Panc1 (cell line): ENCODE measurements at regions not wholly inside any gene's neighbourhood (a gene's known extent, or its start where the extent isn't known, plus 50 kb on each side); places are given as distances from the start of the nearest gene placed in this dataset.

Experiments used
- ATAC-seq: fragments of 200-7000 bp; cut with Tn5 transposase; 2 replicates; pipeline ENCODE4 v1.9.1; 2020; ENCODE audit warnings: mild to moderate bottlenecking, moderate library complexity
- BruUV-seq: library from RNA; stranded (reverse); fragments of 400-500 nt; replicated peaks from 2 replicates; lab custom pipeline; 2021; lab: Mats Ljungman, UMichigan
- CTCF ChIA-PET: fragments of 300-600 bp; sonication (Branson Sonifier 250); formaldehyde crosslinking; loops from one replicate; lab custom pipeline; 2022; ENCODE audit warnings: antibody characterized with exemption; lab: Charles Lee
- POLR2A ChIA-PET: fragments of 300-600 bp; sonication (Branson Sonifier 250); formaldehyde crosslinking; loops from one replicate; lab custom pipeline; 2022; ENCODE audit warnings: antibody characterized with exemption; lab: Charles Lee
- DNase-seq: peaks from one replicate; pipeline ENCODE4 v3.0.0-alpha.2; 2010; ENCODE audit warnings: low read depth, low spot score
- H3K27ac ChIP-seq: 2 replicates; pipeline ENCODE4 v1.5.1; 2011; ENCODE audit warnings: mild to moderate bottlenecking, low read length, inconsistent platforms
- H3K27me3 ChIP-seq: fragments of 200-500 bp; sonication (Bioruptor generic); 2 replicates; pipeline ENCODE4 v1.6.0; 2014; ENCODE audit warnings: low read length, inconsistent platforms; ENCODE audit not compliant: control insufficient read depth, insufficient read depth
- H3K36me3 ChIP-seq: fragments of 200-500 bp; sonication (Bioruptor generic); 2 replicates; pipeline ENCODE4 v1.5.1; 2014; ENCODE audit warnings: inconsistent platforms, mild to moderate bottlenecking, low read length, moderate library complexity; ENCODE audit not compliant: control insufficient read depth, insufficient read depth
- H3K4me1 ChIP-seq: 2 replicates; pipeline ENCODE4 v1.5.1; 2011; ENCODE audit warnings: inconsistent platforms, mild to moderate bottlenecking, low read length, moderate library complexity; ENCODE audit not compliant: control insufficient read depth, insufficient read depth
- H3K4me3 ChIP-seq, 2 experiments: 2 replicates each; pipeline ENCODE4 v1.5.1; 2011 to 2012; ENCODE audit warnings: low read depth in 2 of 2, low read length in 2 of 2, mild to moderate bottlenecking in 2 of 2, inconsistent platforms in 1 of 2, moderate library complexity in 1 of 2
- H3K9me3 ChIP-seq: fragments of 200-500 bp; sonication (Bioruptor generic); 2 replicates; pipeline ENCODE4 v1.5.1; 2014; ENCODE audit warnings: low read depth, mild to moderate bottlenecking, inconsistent platforms, low read length, moderate library complexity; ENCODE audit not compliant: control insufficient read depth, insufficient read depth
- POLR2AphosphoS5 ChIP-seq: IDR thresholded peaks from 2 replicates; pipeline ENCODE4 v1.6.1; 2012; ENCODE audit warnings: mild to moderate bottlenecking, low read depth, low read length, moderate library complexity
- SIN3A ChIP-seq: IDR thresholded peaks from 2 replicates; pipeline ENCODE4 v1.6.1; 2012; ENCODE audit warnings: low read depth, mild to moderate bottlenecking, low read length, moderate library complexity, borderline replicate concordance; ENCODE audit not compliant: insufficient read depth
- TCF7L2 ChIP-seq: IDR thresholded peaks from 2 replicates; pipeline ENCODE4 v1.6.1; 2011; ENCODE audit warnings: mild to moderate bottlenecking, low read depth, low read length, inconsistent platforms
- in situ Hi-C: cut with HindIII; loops from 2 replicates; pipeline ENCODE4 v1.10.0; 2016; ENCODE audit warnings: low sequenced_read_pairs, low pct_unique_long_range_greater_than_20kb
- intact Hi-C: fragments of 100-400 bp; cut with micrococcal nuclease; formaldehyde crosslinking; loops from one replicate; pipeline ENCODE4 v1.10.0; 2022; ENCODE audit not compliant: unreplicated experiment
- TF ChIP-seq, protein P1 (sequence below): fragments of 450-650 bp; IDR thresholded peaks from 2 replicates; pipeline ENCODE4 v1.5.1; 2017; ENCODE audit warnings: mild to moderate bottlenecking
- TF ChIP-seq, protein P2 (sequence below), 2 experiments: IDR thresholded peaks; 2 replicates each; pipeline ENCODE4 v1.6.1; 2011 to 2012; ENCODE audit warnings: low read depth in 2 of 2, control low read depth in 1 of 2, low read length in 1 of 2, mild to moderate bottlenecking in 1 of 2, moderate library complexity in 1 of 2; ENCODE audit not compliant: insufficient read depth in 1 of 2

DNA sequence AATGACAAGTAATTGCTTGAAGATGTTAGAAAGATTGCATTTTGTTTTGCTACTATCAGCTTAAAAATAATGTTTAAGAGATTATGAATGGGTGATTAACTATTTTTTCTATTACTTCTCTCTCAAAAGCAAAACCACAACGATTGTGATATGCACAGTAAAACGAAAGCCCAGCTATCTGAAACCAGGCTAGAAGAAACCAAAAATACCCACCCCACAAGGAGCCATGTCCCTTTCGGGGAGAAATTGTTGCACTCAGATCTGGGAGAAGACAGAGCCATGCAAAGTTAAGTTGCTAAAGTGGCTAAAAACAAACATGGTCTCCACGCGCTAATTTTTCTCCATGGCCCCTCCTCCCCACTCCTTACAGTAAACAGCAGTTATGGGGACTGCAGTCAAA, 173.6 kb downstream of the RPS24 start:
- in situ Hi-C loops = no loop called here
- CTCF ChIA-PET = no interaction called here
- no peak for ATAC-seq

DNA sequence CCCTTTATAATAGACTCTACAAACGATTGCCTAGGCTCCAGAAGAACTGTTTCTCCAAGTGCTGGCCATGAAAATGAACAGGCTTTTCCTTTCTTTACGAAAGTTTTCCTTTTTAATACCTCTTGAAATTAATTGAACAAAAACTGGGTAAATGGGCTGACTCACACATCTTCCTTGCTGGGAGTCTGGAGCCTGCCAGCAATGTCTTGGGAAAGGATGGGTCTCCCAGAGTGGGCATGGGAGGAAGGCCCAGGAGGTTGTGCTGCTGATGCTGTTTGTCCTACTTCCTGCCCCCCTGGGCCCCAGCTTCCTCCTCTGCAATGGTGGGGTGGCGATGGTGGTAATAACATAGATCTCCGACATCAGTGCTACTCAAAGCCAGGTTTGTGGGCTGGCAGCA, 174.1 kb downstream of the RPS24 start:
- in situ Hi-C loops (no loop called here), intact Hi-C loops (no loop called here)
- Histone ChIP-seq H3K9me3 (no peaks in the 10 kb centered on the region), H3K4me3 (no peak overlapping the region), H3K4me1 (no peaks in the 10 kb centered on the region), H3K36me3 (no peaks in the 10 kb centered on the region), H3K27ac (no peak overlapping the region), H3K27me3 (peaks cover 2% of the 10 kb centered on the region; the same call in 1 of the 2 replicates)
- POLR2A ChIA-PET = no interaction called here
- DNase-seq (no peak), ATAC-seq (no peak)
- no TSS peak for BruUV-seq
- TF ChIP-seq TCF7L2 (no peak), POLR2AphosphoS5 (no peak), SIN3A (no peak)
- TF ChIP-seq, protein P1, sequence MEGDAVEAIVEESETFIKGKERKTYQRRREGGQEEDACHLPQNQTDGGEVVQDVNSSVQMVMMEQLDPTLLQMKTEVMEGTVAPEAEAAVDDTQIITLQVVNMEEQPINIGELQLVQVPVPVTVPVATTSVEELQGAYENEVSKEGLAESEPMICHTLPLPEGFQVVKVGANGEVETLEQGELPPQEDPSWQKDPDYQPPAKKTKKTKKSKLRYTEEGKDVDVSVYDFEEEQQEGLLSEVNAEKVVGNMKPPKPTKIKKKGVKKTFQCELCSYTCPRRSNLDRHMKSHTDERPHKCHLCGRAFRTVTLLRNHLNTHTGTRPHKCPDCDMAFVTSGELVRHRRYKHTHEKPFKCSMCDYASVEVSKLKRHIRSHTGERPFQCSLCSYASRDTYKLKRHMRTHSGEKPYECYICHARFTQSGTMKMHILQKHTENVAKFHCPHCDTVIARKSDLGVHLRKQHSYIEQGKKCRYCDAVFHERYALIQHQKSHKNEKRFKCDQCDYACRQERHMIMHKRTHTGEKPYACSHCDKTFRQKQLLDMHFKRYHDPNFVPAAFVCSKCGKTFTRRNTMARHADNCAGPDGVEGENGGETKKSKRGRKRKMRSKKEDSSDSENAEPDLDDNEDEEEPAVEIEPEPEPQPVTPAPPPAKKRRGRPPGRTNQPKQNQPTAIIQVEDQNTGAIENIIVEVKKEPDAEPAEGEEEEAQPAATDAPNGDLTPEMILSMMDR = no peak
- TF ChIP-seq, protein P2, sequence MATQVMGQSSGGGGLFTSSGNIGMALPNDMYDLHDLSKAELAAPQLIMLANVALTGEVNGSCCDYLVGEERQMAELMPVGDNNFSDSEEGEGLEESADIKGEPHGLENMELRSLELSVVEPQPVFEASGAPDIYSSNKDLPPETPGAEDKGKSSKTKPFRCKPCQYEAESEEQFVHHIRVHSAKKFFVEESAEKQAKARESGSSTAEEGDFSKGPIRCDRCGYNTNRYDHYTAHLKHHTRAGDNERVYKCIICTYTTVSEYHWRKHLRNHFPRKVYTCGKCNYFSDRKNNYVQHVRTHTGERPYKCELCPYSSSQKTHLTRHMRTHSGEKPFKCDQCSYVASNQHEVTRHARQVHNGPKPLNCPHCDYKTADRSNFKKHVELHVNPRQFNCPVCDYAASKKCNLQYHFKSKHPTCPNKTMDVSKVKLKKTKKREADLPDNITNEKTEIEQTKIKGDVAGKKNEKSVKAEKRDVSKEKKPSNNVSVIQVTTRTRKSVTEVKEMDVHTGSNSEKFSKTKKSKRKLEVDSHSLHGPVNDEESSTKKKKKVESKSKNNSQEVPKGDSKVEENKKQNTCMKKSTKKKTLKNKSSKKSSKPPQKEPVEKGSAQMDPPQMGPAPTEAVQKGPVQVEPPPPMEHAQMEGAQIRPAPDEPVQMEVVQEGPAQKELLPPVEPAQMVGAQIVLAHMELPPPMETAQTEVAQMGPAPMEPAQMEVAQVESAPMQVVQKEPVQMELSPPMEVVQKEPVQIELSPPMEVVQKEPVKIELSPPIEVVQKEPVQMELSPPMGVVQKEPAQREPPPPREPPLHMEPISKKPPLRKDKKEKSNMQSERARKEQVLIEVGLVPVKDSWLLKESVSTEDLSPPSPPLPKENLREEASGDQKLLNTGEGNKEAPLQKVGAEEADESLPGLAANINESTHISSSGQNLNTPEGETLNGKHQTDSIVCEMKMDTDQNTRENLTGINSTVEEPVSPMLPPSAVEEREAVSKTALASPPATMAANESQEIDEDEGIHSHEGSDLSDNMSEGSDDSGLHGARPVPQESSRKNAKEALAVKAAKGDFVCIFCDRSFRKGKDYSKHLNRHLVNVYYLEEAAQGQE (IDR thresholded peaks at IDR 0.05; ENCODE audit: insufficient read depth in 1 of 2, low read depth in 2 of 2, low read length in 1 of 2) = no peak
- CTCF ChIA-PET = interaction anchor here (0.9 kb wide), 1 partner anchor 160 kb away, joined by 3 read pairs; no protein-coding TSS in a partner anchor

More for the DNA sequence above, 173.6 kb downstream of the RPS24 start:
- Histone ChIP-seq H3K4me3 (no peak overlapping the region), H3K36me3 (no peaks in the 10 kb centered on the region), H3K27ac (no peak overlapping the region), H3K9me3 (no peaks in the 10 kb centered on the region), H3K4me1 (no peaks in the 10 kb centered on the region), H3K27me3 (peaks cover 2% of the 10 kb centered on the region; the same call in 1 of the 2 replicates)
- intact Hi-C loops = no loop called here
- no TSS peak for BruUV-seq
- POLR2A ChIA-PET = no interaction called here
- no peak for TF ChIP-seq SIN3A
- TF ChIP-seq POLR2AphosphoS5 = no peak
- TF ChIP-seq, protein P1 = no peak
- TF ChIP-seq, protein P2 (IDR thresholded peaks at IDR 0.05; ENCODE audit: insufficient read depth in 1 of 2, low read depth in 2 of 2, low read length in 1 of 2) = no peak
- TF ChIP-seq TCF7L2 = no peak
- DNase-seq = no peak
